KMS-11 (cell line): ENCODE measurements at regions not wholly inside any gene's neighbourhood (a gene's known extent, or its start where the extent isn't known, plus 50 kb on each side); places are given as distances from the start of the nearest gene placed in this dataset.

ENCODE experiments used
- H2AFZ ChIP-seq: fragments of 200-600 bp; sonication (generic); 2 replicates; pipeline ENCODE4 v1.6.1; 2016; ENCODE audit warnings: antibody characterized with exemption, mixed run types, low read depth
- H3K27ac ChIP-seq: fragments of 200-600 bp; sonication (generic); 2 replicates; pipeline ENCODE4 v1.6.1; 2016; ENCODE audit warnings: mild to moderate bottlenecking, mixed run types
- H3K27me3 ChIP-seq: fragments of 200-600 bp; sonication (generic); 2 replicates; pipeline ENCODE4 v1.6.1; 2017; ENCODE audit warnings: mild to moderate bottlenecking, low read depth, mixed run types, moderate library complexity; ENCODE audit not compliant: insufficient read depth
- H3K36me3 ChIP-seq: fragments of 200-600 bp; sonication (generic); 2 replicates; pipeline ENCODE4 v1.6.1; 2017; ENCODE audit warnings: mild to moderate bottlenecking, mixed run types; ENCODE audit not compliant: insufficient read depth
- H3K4me1 ChIP-seq: fragments of 200-600 bp; sonication (generic); 2 replicates; pipeline ENCODE4 v1.6.1; 2016; ENCODE audit warnings: mild to moderate bottlenecking, low read depth, mixed run types; ENCODE audit not compliant: poor library complexity, severe bottlenecking
- H3K4me2 ChIP-seq: fragments of 200-600 bp; sonication (generic); 2 replicates; pipeline ENCODE4 v1.7.0; 2016; ENCODE audit warnings: mild to moderate bottlenecking, mixed run types
- H3K4me3 ChIP-seq: fragments of 200-600 bp; sonication (generic); IDR thresholded peaks from 2 replicates; pipeline ENCODE4 v1.6.1; 2017; ENCODE audit warnings: low read depth, low read length, mixed read lengths; ENCODE audit not compliant: insufficient read depth
- H3K79me2 ChIP-seq: fragments of 200-600 bp; sonication (generic); 2 replicates; pipeline ENCODE4 v1.6.1; 2016; ENCODE audit warnings: low read depth, mixed run types; ENCODE audit not compliant: insufficient read depth
- H3K9ac ChIP-seq: fragments of 200-600 bp; sonication (generic); 2 replicates; pipeline ENCODE4 v1.6.1; 2016; ENCODE audit warnings: mild to moderate bottlenecking, mixed run types
- H4K20me1 ChIP-seq: fragments of 200-600 bp; sonication (generic); 2 replicates; pipeline ENCODE4 v1.6.1; 2016; ENCODE audit warnings: mild to moderate bottlenecking, mixed run types; ENCODE audit not compliant: insufficient read depth
- CTCF ChIP-seq: fragments of 200-600 bp; sonication (generic); conservative IDR thresholded peaks from 2 replicates; pipeline ENCODE4 v1.6.1; 2017; ENCODE audit warnings: low read depth, mild to moderate bottlenecking, antibody characterized with exemption, low read length, moderate library complexity, mixed read lengths

DNA sequence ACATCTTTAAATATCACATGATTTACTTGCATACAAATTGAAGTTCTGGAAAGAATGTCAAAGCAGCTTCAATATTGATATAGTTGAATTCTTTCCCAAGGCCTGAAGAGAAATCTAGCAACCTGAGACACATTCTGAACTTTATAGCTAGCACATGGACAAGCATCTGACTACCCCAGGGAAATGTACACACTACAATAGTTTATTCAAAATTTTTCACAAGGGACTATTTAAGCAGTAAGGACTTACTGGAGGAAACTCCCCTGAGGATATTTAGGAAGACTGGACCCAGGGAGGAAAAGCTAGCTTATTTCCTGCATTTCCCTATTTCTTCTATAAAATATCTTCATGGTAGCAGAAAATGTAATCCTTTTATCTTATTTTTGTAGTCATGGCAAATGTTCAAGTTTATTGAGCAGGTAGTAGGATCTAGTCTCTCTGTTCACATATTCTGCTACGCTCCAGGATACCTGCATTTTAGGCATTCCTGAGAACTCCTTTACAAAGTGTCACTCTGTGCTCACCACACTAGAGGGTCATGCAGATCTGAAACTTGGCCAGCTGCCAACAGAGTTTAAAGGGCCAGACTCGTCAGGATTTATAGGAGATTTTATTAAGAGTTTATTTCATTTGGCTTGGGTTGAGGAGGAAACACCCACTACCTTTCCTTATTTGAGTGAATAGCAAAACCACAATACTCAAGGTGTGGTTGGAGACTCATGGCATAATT, 348.4 kb upstream of the FTMT start:
- Histone ChIP-seq H3K9ac (no peak overlapping the region), H3K4me1 (no peaks in the 10 kb centered on the region), H2AFZ (no peak overlapping the region), H3K4me3 (no peak overlapping the region), H3K4me2 (no peak overlapping the region), H3K27ac (no peak overlapping the region), H3K27me3 (no peaks in the 10 kb centered on the region), H3K79me2 (no peaks in the 10 kb centered on the region), H4K20me1 (no peaks in the 10 kb centered on the region), H3K36me3 (no peaks in the 10 kb centered on the region)
- TF ChIP-seq CTCF, result no peak

DNA sequence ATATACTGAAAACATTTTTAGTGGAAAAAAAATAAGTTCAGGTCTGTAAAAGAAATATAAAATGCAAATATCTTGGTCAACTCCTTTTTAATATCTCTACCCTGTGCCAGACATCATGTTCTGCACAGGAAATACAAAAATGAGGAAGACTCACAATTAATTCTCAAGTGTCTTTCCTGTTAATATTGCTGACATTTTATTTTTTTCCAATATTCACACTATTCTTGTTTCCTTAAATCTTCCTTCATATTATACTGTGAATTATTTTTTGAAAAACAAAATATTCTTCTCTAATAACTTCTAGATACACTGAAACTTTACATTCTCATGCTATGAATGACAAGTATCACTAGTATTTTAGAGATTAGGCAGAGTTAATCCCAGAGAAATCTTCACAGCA, 334.7 kb upstream of the FTMT start:
- Histone ChIP-seq H3K27me3 (no peaks in the 10 kb centered on the region), H3K27ac (no peak overlapping the region), H3K4me3 (no peak overlapping the region), H3K9ac (no peak overlapping the region), H3K4me1 (no peaks in the 10 kb centered on the region), H3K79me2 (no peaks in the 10 kb centered on the region), H2AFZ (no peak overlapping the region), H3K4me2 (no peak overlapping the region), H4K20me1 (no peaks in the 10 kb centered on the region), H3K36me3 (no peaks in the 10 kb centered on the region)
- no peak for TF ChIP-seq CTCF

- no peaks in the 10 kb centered on the region for H3K27me3 ChIP-seq
- H3K4me2 ChIP-seq, result no peak overlapping the region
- H2AFZ ChIP-seq, result no peak overlapping the region
- no peaks in the 10 kb centered on the region for H3K79me2 ChIP-seq
- H4K20me1 ChIP-seq, result no peaks in the 10 kb centered on the region
- no peak overlapping the region for H3K27ac ChIP-seq
- no peak overlapping the region for H3K9ac ChIP-seq
- H3K4me3 ChIP-seq, result no peak overlapping the region
- no peaks in the 10 kb centered on the region for H3K36me3 ChIP-seq
- no peak for TF ChIP-seq CTCF
- no peaks in the 10 kb centered on the region for H3K4me1 ChIP-seq
Measured at GRCh38 chr5:121525706-121526105, 326.0 kb upstream of the FTMT start.

DNA sequence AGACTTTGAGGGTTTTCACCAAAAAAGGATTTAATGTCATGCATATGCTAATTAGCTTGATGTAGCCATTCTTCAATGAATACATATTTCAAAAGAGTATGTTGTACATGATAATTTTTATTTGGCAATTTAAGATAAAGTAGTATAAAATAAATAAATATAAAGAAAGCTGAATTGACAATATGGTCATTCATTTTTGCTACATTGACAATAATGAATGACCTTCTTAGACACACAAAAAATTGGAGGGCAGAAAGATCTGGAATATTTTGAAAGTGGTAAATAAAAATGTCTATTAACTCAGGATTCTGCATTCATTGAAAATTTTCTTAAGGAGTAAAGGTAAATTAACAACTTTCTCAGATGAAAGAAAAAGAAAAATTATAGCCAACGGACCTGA, 324.8 kb upstream of the FTMT start:
- no peak overlapping the region for H3K9ac ChIP-seq
- H4K20me1 ChIP-seq, result no peaks in the 10 kb centered on the region
- no peak for TF ChIP-seq CTCF
- H3K79me2 ChIP-seq, result no peaks in the 10 kb centered on the region
- H3K4me3 ChIP-seq, result no peak overlapping the region
- H3K4me2 ChIP-seq, result no peak overlapping the region
- no peak overlapping the region for H3K27ac ChIP-seq
- H3K36me3 ChIP-seq, result no peaks in the 10 kb centered on the region
- H2AFZ ChIP-seq, result no peak overlapping the region
- H3K4me1 ChIP-seq, result no peaks in the 10 kb centered on the region
- H3K27me3 ChIP-seq, result no peaks in the 10 kb centered on the region
